ENCODE measurements at regions not wholly inside any gene's neighbourhood (a gene's known extent, or its start where the extent isn't known, plus 50 kb on each side); places are given as distances from the start of the nearest gene placed in this dataset.

DNA sequence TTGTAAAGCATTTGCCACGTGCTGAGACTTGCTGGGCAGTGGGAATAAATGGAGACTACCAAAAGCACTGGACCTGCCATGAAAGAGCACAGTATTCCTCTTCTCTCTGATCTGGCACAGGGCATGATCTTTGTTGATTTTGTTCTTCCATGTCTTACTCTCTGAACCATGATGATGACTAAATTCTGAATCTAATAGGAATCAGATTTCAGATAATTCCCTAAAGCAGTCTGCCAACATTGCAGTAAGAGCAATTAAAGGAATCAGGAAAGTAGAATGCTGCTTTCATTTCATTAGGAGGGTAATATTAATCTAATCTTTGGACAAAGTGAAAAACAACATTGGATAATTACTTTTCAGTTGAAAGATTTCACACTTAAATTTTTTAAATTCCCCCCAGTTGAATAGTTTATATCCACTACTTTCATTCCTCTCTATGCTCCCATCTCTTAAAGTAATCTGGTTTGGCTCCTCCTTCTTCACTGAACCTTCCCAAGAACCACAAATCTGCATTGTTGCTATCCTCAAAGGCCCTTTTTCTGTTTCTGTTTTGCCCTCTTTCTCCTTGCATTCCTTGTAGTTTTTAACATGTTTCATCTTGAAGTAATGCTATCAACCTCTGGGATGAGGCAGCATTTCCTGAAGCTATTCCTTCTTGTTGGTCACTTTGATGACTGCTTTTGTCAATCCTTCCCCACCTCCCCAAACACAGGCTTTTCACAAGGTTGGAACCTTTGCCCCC lies 243.2 kb upstream of the TENT5A start:
- TF ChIP-seq, protein P1, sequence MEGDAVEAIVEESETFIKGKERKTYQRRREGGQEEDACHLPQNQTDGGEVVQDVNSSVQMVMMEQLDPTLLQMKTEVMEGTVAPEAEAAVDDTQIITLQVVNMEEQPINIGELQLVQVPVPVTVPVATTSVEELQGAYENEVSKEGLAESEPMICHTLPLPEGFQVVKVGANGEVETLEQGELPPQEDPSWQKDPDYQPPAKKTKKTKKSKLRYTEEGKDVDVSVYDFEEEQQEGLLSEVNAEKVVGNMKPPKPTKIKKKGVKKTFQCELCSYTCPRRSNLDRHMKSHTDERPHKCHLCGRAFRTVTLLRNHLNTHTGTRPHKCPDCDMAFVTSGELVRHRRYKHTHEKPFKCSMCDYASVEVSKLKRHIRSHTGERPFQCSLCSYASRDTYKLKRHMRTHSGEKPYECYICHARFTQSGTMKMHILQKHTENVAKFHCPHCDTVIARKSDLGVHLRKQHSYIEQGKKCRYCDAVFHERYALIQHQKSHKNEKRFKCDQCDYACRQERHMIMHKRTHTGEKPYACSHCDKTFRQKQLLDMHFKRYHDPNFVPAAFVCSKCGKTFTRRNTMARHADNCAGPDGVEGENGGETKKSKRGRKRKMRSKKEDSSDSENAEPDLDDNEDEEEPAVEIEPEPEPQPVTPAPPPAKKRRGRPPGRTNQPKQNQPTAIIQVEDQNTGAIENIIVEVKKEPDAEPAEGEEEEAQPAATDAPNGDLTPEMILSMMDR (IDR thresholded peaks at IDR 0.05), result no peak
- TF ChIP-seq, protein P2, sequence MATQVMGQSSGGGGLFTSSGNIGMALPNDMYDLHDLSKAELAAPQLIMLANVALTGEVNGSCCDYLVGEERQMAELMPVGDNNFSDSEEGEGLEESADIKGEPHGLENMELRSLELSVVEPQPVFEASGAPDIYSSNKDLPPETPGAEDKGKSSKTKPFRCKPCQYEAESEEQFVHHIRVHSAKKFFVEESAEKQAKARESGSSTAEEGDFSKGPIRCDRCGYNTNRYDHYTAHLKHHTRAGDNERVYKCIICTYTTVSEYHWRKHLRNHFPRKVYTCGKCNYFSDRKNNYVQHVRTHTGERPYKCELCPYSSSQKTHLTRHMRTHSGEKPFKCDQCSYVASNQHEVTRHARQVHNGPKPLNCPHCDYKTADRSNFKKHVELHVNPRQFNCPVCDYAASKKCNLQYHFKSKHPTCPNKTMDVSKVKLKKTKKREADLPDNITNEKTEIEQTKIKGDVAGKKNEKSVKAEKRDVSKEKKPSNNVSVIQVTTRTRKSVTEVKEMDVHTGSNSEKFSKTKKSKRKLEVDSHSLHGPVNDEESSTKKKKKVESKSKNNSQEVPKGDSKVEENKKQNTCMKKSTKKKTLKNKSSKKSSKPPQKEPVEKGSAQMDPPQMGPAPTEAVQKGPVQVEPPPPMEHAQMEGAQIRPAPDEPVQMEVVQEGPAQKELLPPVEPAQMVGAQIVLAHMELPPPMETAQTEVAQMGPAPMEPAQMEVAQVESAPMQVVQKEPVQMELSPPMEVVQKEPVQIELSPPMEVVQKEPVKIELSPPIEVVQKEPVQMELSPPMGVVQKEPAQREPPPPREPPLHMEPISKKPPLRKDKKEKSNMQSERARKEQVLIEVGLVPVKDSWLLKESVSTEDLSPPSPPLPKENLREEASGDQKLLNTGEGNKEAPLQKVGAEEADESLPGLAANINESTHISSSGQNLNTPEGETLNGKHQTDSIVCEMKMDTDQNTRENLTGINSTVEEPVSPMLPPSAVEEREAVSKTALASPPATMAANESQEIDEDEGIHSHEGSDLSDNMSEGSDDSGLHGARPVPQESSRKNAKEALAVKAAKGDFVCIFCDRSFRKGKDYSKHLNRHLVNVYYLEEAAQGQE (IDR thresholded peaks at IDR 0.05; ENCODE audit: insufficient read depth in 1 of 2, low read depth in 2 of 2, low read length in 1 of 2), result no peak
- TF ChIP-seq POLR2AphosphoS5 (IDR thresholded peaks at IDR 0.05; ENCODE audit: low read depth, low read length), result no peak
- no peak for TF ChIP-seq TCF7L2 (IDR thresholded peaks at IDR 0.05; ENCODE audit: low read depth, low read length)

Measured in Panc1 (cell line).